ENCODE measurements at regions not wholly inside any gene's neighbourhood (a gene's known extent, or its start where the extent isn't known, plus 50 kb on each side); places are given as distances from the start of the nearest gene placed in this dataset.

- no peak for TF ChIP-seq ZNF219 (CRISPR knock-in tag; IDR thresholded peaks at IDR 0.05; ENCODE audit: borderline replicate concordance)
These were observed 74.4 kb upstream of the MYCN start (continued) for GRCh38 chr2:15865923-15866322.

- ATAC-seq: no peak
- Mint-ChIP-seq H3K36me3 (peaks cover 3% of the 10 kb centered on the region), H3K9me3 (peaks cover 8% of the 10 kb centered on the region), H3K27me3 (ENCODE audit: low read depth) (peaks cover 2% of the 10 kb centered on the region; the same call in 1 of the 2 replicates), H3K27ac (no peak overlapping the region), H3K4me1 (no peaks in the 10 kb centered on the region), H3K4me3 (no peak overlapping the region)
- ChIA-PET CTCF (no interaction called here), POLR2A (no interaction called here)
- no peak for DNase-seq (ENCODE audit: low spot score)
- TF ChIP-seq NFYB (CRISPR knock-in tag; conservative IDR thresholded peaks at IDR 0.05; ENCODE audit: low read depth): no peak
- no peak for TF ChIP-seq GABPB1 (CRISPR knock-in tag; IDR thresholded peaks at IDR 0.05)
- no peak for TF ChIP-seq E2F4 (CRISPR knock-in tag; IDR thresholded peaks at IDR 0.05; ENCODE audit: borderline replicate concordance, low read depth)
These were observed 73.7 kb upstream of the MYCN start for GRCh38 chr2:15866563-15867193.

GRCh38 chr2:15867194-15868171 is 72.9 kb upstream of the MYCN start:
- Mint-ChIP-seq H3K27ac (no peak overlapping the region), H3K9me3 (peaks cover 11% of the 10 kb centered on the region), H3K4me3 (no peak overlapping the region), H3K4me1 (no peaks in the 10 kb centered on the region), H3K36me3 (peaks cover 3% of the 10 kb centered on the region), H3K27me3 (ENCODE audit: low read depth) (peaks cover 4% of the 10 kb centered on the region; the same call in 1 of the 2 replicates)
- ChIA-PET POLR2A (no interaction called here), CTCF (no interaction called here)
- no peak for ATAC-seq
- TF ChIP-seq TEAD4 (CRISPR knock-in tag; IDR thresholded peaks at IDR 0.05): no peak
- TF ChIP-seq E2F4 (CRISPR knock-in tag; IDR thresholded peaks at IDR 0.05; ENCODE audit: borderline replicate concordance, low read depth): no peak
- TF ChIP-seq ZSCAN18 (CRISPR knock-in tag; IDR thresholded peaks at IDR 0.05): no peak
- TF ChIP-seq ZNF317 (CRISPR knock-in tag; IDR thresholded peaks at IDR 0.05; ENCODE audit: borderline replicate concordance, low read depth): no peak
- TF ChIP-seq TCF7 (CRISPR knock-in tag; IDR thresholded peaks at IDR 0.05; ENCODE audit: low read depth): no peak
- no peak for TF ChIP-seq JUN (CRISPR knock-in tag; IDR thresholded peaks at IDR 0.05)
- no peak for DNase-seq (ENCODE audit: low spot score)

GRCh38 chr2:15868186-15868585 is 72.2 kb upstream of the MYCN start:
- no peak for ATAC-seq
- Mint-ChIP-seq H3K27ac (no peak overlapping the region), H3K4me1 (no peaks in the 10 kb centered on the region), H3K36me3 (peaks cover 3% of the 10 kb centered on the region), H3K27me3 (ENCODE audit: low read depth) (peaks cover 4% of the 10 kb centered on the region; the same call in 1 of the 2 replicates), H3K9me3 (peaks cover 11% of the 10 kb centered on the region), H3K4me3 (no peak overlapping the region)
- POLR2A ChIA-PET: no interaction called here
- DNase-seq (ENCODE audit: low spot score): no peak
- CTCF ChIA-PET: no interaction called here
- no peak for TF ChIP-seq ZMAT4 (CRISPR knock-in tag; IDR thresholded peaks at IDR 0.05)
- TF ChIP-seq RORB (CRISPR knock-in tag; IDR thresholded peaks at IDR 0.05): no peak
- no peak for TF ChIP-seq MYBL2 (CRISPR knock-in tag; IDR thresholded peaks at IDR 0.05)
- TF ChIP-seq ESRRA (CRISPR knock-in tag; IDR thresholded peaks at IDR 0.05; ENCODE audit: borderline replicate concordance): no peak
- no peak for TF ChIP-seq ZNF121 (CRISPR knock-in tag; IDR thresholded peaks at IDR 0.05)
- no peak for TF ChIP-seq E2F1 (CRISPR knock-in tag; IDR thresholded peaks at IDR 0.05)
- no peak for TF ChIP-seq ZNF263 (CRISPR knock-in tag; IDR thresholded peaks at IDR 0.05; ENCODE audit: low read depth)
- TF ChIP-seq CREM (CRISPR knock-in tag; IDR thresholded peaks at IDR 0.05): no peak
- no peak for TF ChIP-seq AFF4 (CRISPR knock-in tag; IDR thresholded peaks at IDR 0.05; ENCODE audit: borderline replicate concordance)
- no peak for TF ChIP-seq IRF2 (CRISPR knock-in tag; IDR thresholded peaks at IDR 0.05; ENCODE audit: borderline replicate concordance, low read depth)
- TF ChIP-seq NFE2L1 (CRISPR knock-in tag; IDR thresholded peaks at IDR 0.05): no peak
